SK-N-SH (cell line): ENCODE measurements at regions not wholly inside any gene's neighbourhood (a gene's known extent, or its start where the extent isn't known, plus 50 kb on each side); places are given as distances from the start of the nearest gene placed in this dataset.

Source experiments
- CTCF ChIA-PET: fragments of 300-600, 350-600 bp; formaldehyde crosslinking; extraction: SDS; loops from one replicate; lab custom pipeline; 2021; lab: Yijun Ruan, JAX
- POLR2A ChIA-PET: fragments of 350-600 bp; sonication (Branson Sonifier 250); formaldehyde crosslinking; extraction: SDS; loops from one replicate; lab custom pipeline; 2020; ENCODE audit warnings: antibody characterized with exemption, inconsistent platforms; lab: Yijun Ruan, JAX
- DNase-seq: peaks from one replicate; pipeline ENCODE4 v3.0.0; 2012
- H2AFZ ChIP-seq: fragments of 200-600 bp; sonication (generic); 2 replicates; pipeline ENCODE4 v1.8.1; 2016; ENCODE audit warnings: antibody characterized with exemption, mild to moderate bottlenecking, low read depth
- H3F3A ChIP-seq: fragments of 200-600 bp; sonication (generic); replicated peaks from 2 replicates; pipeline ENCODE3; 2016; ENCODE audit warnings: antibody characterized with exemption, mild to moderate bottlenecking; ENCODE audit not compliant: insufficient read depth
- H3K27ac ChIP-seq, 2 experiments: fragments of 200-500 bp in 1 of 2; fragments of 200-600 bp in 1 of 2; sonication (Bioruptor generic) in 1 of 2; sonication (generic), shearing (Covaris generic) in 1 of 2; 2 replicates each; pipeline versions ENCODE4 v1.5.1 to v1.6.1; 2014 to 2016; ENCODE audit warnings: low read depth in 2 of 2, inconsistent platforms in 1 of 2, low read length in 1 of 2, mild to moderate bottlenecking in 1 of 2, mixed read lengths in 1 of 2
- H3K27me3 ChIP-seq: fragments of 200-600 bp; sonication (generic), shearing (Covaris generic); 2 replicates; pipeline ENCODE4 v1.6.1; 2016; ENCODE audit warnings: mixed run types; ENCODE audit not compliant: insufficient read depth
- H3K36me3 ChIP-seq, 2 experiments: fragments of 200-500 bp in 1 of 2; fragments of 200-600 bp in 1 of 2; sonication (Bioruptor generic) in 1 of 2; sonication (generic) in 1 of 2; replicated peaks in 1 of 2; 2 replicates each; pipeline versions ENCODE3 to v1.5.1; 2014 to 2016; ENCODE audit warnings: low read length in 1 of 2, mild to moderate bottlenecking in 1 of 2; ENCODE audit not compliant: insufficient read depth in 2 of 2, control insufficient read depth in 1 of 2
- H3K4me1 ChIP-seq, 2 experiments: fragments of 200-500 bp in 1 of 2; fragments of 200-600 bp in 1 of 2; sonication (Bioruptor generic) in 1 of 2; sonication (generic), shearing (Covaris generic) in 1 of 2; 2 replicates each; pipeline versions ENCODE4 v1.5.1 to v1.6.1; 2014 to 2016; ENCODE audit warnings: low read depth in 1 of 2, low read length in 1 of 2, mixed run types in 1 of 2; ENCODE audit not compliant: insufficient read depth in 2 of 2, control insufficient read depth in 1 of 2
- H3K4me2 ChIP-seq: fragments of 200-600 bp; sonication (generic), shearing (Covaris generic); 2 replicates; pipeline ENCODE4 v1.6.1; 2017; ENCODE audit warnings: mixed run types
- H3K4me3 ChIP-seq, 2 experiments: fragments of 200-500 bp in 1 of 2; fragments of 200-600 bp in 1 of 2; sonication (Bioruptor generic) in 1 of 2; sonication (generic), shearing (Covaris generic) in 1 of 2; 2 replicates each; pipeline versions ENCODE4 v1.5.1 to v1.8.1; 2014 to 2016; ENCODE audit warnings: low read depth in 2 of 2, inconsistent platforms in 1 of 2, low read length in 1 of 2, mild to moderate bottlenecking in 1 of 2, mixed read lengths in 1 of 2, moderate library complexity in 1 of 2
- H3K79me2 ChIP-seq: fragments of 200-600 bp; sonication (generic); 2 replicates; pipeline ENCODE4 v1.8.1; 2017; ENCODE audit warnings: mild to moderate bottlenecking; ENCODE audit not compliant: insufficient read depth
- H3K9ac ChIP-seq: fragments of 200-600 bp; sonication (generic); 2 replicates; pipeline ENCODE4 v1.6.1; 2017; ENCODE audit warnings: mixed run types
- H3K9me2 ChIP-seq: fragments of 200-600 bp; sonication (generic); 2 replicates; pipeline ENCODE4 v1.6.1; 2017; ENCODE audit warnings: mixed run types
- H3K9me3 ChIP-seq: fragments of 200-600 bp; sonication (generic); 2 replicates; pipeline ENCODE4 v1.6.1; 2017; ENCODE audit warnings: mixed run types, mild to moderate bottlenecking, moderate library complexity
- H4K20me1 ChIP-seq: fragments of 200-600 bp; sonication (generic); 2 replicates; pipeline ENCODE4 v1.6.1; 2017; ENCODE audit warnings: mild to moderate bottlenecking, mixed run types; ENCODE audit not compliant: insufficient read depth
- CHD2 ChIP-seq: fragments of 150-350 bp; IDR thresholded peaks from 2 replicates; pipeline ENCODE4 v1.6.1; 2018; ENCODE audit warnings: low read length; ENCODE audit not compliant: partially characterized antibody
- EZH2phosphoT487 ChIP-seq: fragments of 200-600 bp; sonication (generic); IDR thresholded peaks from 2 replicates; pipeline ENCODE4 v1.6.1; 2017; ENCODE audit warnings: low read depth, mixed run types, mild to moderate bottlenecking, antibody characterized with exemption, moderate library complexity, borderline replicate concordance
- FOXM1 ChIP-seq: IDR thresholded peaks from 2 replicates; pipeline ENCODE4 v1.4.0; 2012; ENCODE audit warnings: low read depth, mild to moderate bottlenecking
- MEF2A ChIP-seq: IDR thresholded peaks from 2 replicates; pipeline ENCODE4 v1.4.0; 2012; ENCODE audit warnings: low read depth, borderline replicate concordance
- NFIC ChIP-seq: IDR thresholded peaks from 2 replicates; pipeline ENCODE4 v1.4.0; 2012; ENCODE audit warnings: borderline replicate concordance
- NRF1 ChIP-seq: IDR thresholded peaks from 2 replicates; pipeline ENCODE4 v1.6.1; 2012; ENCODE audit warnings: low read depth, mild to moderate bottlenecking, low read length
- POLR2AphosphoS5 ChIP-seq: IDR thresholded peaks from 2 replicates; pipeline ENCODE4 v1.6.1; 2012; ENCODE audit warnings: low read depth, low read length
- RXRA ChIP-seq: IDR thresholded peaks from 2 replicates; pipeline ENCODE4 v1.4.0; 2012; ENCODE audit warnings: low read depth, mild to moderate bottlenecking, borderline replicate concordance
- TAF1 ChIP-seq: IDR thresholded peaks from 2 replicates; pipeline ENCODE4 v1.6.1; 2012; ENCODE audit warnings: low read depth, mild to moderate bottlenecking, low read length, moderate library complexity, borderline replicate concordance
- TCF12 ChIP-seq: IDR thresholded peaks from 2 replicates; pipeline ENCODE4 v1.4.0; 2012
- TEAD4 ChIP-seq: IDR thresholded peaks from 2 replicates; pipeline ENCODE4 v1.4.0; 2012; ENCODE audit warnings: mild to moderate bottlenecking, borderline replicate concordance; ENCODE audit not compliant: insufficient read depth
- WGBS: methylation state at CpG from one replicate; pipeline ENCODE4 v1.1.6; 2017; ENCODE audit warnings: low lambda C conversion rate; 5-methylcytosine and 5-hydroxymethylcytosine counted together
- TF ChIP-seq, protein P1 (sequence below): IDR thresholded peaks from 2 replicates; pipeline ENCODE4 v1.4.0; 2012; ENCODE audit warnings: low read depth
- TF ChIP-seq, protein P2 (sequence below): fragments of 150-350 bp; IDR thresholded peaks from 2 replicates; pipeline ENCODE4 v1.6.1; 2016; ENCODE audit warnings: mild to moderate bottlenecking, low read depth, low read length
- TF ChIP-seq, protein P3 (sequence below): fragments of 150-350 bp; IDR thresholded peaks from 2 replicates; pipeline ENCODE4 v1.6.1; 2017; ENCODE audit warnings: antibody characterized with exemption, low read length, low read depth, borderline replicate concordance
- TF ChIP-seq, protein P4 (sequence below): fragments of 200-600 bp; sonication (generic); IDR thresholded peaks from 2 replicates; pipeline ENCODE4 v1.6.1; 2017; ENCODE audit warnings: antibody characterized with exemption, mild to moderate bottlenecking, moderate library complexity
- TF ChIP-seq, protein P5 (sequence below): IDR thresholded peaks from 2 replicates; pipeline ENCODE4 v1.4.0; 2012; ENCODE audit warnings: low read depth, borderline replicate concordance

DNA sequence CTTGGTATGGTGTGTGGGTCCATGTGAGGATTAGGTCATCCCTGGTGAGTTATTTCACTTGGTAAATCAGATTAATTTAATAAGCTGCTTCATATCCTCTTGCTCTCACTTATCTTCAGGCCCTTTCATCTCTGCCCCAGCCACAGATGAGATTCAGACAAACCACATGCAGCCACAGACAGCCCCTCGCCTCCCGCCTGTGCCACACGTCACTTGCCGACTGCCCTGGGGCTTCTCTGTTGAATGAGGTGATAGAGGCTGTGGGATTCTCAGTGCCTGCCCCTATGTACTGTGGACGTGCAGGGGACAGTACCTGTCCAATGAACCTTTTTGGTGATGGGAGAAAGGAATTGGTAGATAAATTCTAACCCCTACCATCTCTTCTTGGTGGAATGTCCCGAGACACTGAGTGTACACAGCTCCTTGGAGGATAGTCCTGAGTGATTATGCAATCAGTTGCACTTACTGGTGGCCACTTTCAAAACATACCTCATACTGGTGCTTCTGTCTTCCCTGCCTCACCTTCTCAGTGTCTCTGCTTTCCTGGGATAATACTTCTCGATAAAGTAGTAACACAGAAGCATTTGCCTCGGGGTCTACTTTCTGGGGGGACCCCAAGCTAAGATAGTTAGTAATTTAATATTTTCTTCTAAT, 248.7 kb downstream of the TTC6 start:
- no peaks in the 10 kb centered on the region for H3F3A ChIP-seq
- no peaks in the 10 kb centered on the region for H3K36me3 ChIP-seq
- WGBS: 24% methylated on average over 5 of the region's 8 CpGs
- no peaks in the 10 kb centered on the region for H3K27me3 ChIP-seq
- no peak for DNase-seq
- ChIA-PET CTCF (no interaction called here), POLR2A (no interaction called here)
- TF ChIP-seq, protein P1, sequence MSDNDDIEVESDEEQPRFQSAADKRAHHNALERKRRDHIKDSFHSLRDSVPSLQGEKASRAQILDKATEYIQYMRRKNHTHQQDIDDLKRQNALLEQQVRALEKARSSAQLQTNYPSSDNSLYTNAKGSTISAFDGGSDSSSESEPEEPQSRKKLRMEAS: no peak
- TF ChIP-seq POLR2AphosphoS5 (no peak), MEF2A (no peak), NFIC (no peak), CHD2 (no peak), FOXM1 (no peak), TCF12 (no peak), TAF1 (no peak), EZH2phosphoT487 (no peak)
- TF ChIP-seq, protein P2, sequence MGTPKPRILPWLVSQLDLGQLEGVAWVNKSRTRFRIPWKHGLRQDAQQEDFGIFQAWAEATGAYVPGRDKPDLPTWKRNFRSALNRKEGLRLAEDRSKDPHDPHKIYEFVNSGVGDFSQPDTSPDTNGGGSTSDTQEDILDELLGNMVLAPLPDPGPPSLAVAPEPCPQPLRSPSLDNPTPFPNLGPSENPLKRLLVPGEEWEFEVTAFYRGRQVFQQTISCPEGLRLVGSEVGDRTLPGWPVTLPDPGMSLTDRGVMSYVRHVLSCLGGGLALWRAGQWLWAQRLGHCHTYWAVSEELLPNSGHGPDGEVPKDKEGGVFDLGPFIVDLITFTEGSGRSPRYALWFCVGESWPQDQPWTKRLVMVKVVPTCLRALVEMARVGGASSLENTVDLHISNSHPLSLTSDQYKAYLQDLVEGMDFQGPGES: no peak
- TF ChIP-seq, protein P3, sequence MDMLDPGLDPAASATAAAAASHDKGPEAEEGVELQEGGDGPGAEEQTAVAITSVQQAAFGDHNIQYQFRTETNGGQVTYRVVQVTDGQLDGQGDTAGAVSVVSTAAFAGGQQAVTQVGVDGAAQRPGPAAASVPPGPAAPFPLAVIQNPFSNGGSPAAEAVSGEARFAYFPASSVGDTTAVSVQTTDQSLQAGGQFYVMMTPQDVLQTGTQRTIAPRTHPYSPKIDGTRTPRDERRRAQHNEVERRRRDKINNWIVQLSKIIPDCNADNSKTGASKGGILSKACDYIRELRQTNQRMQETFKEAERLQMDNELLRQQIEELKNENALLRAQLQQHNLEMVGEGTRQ: no peak
- TF ChIP-seq, protein P4, sequence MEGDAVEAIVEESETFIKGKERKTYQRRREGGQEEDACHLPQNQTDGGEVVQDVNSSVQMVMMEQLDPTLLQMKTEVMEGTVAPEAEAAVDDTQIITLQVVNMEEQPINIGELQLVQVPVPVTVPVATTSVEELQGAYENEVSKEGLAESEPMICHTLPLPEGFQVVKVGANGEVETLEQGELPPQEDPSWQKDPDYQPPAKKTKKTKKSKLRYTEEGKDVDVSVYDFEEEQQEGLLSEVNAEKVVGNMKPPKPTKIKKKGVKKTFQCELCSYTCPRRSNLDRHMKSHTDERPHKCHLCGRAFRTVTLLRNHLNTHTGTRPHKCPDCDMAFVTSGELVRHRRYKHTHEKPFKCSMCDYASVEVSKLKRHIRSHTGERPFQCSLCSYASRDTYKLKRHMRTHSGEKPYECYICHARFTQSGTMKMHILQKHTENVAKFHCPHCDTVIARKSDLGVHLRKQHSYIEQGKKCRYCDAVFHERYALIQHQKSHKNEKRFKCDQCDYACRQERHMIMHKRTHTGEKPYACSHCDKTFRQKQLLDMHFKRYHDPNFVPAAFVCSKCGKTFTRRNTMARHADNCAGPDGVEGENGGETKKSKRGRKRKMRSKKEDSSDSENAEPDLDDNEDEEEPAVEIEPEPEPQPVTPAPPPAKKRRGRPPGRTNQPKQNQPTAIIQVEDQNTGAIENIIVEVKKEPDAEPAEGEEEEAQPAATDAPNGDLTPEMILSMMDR: no peak
- no peaks in the 10 kb centered on the region for H3K4me1 ChIP-seq
- no peaks in the 10 kb centered on the region for H3K9me2 ChIP-seq
- H3K9ac ChIP-seq: no peak overlapping the region
- no peaks in the 10 kb centered on the region for H3K9me3 ChIP-seq
- no peak overlapping the region for H3K27ac ChIP-seq
- no peaks in the 10 kb centered on the region for H3K79me2 ChIP-seq
- H3K4me3 ChIP-seq: no peak overlapping the region
- no peaks in the 10 kb centered on the region for H4K20me1 ChIP-seq
- no peak overlapping the region for H3K4me2 ChIP-seq
- H2AFZ ChIP-seq: no peak overlapping the region

DNA sequence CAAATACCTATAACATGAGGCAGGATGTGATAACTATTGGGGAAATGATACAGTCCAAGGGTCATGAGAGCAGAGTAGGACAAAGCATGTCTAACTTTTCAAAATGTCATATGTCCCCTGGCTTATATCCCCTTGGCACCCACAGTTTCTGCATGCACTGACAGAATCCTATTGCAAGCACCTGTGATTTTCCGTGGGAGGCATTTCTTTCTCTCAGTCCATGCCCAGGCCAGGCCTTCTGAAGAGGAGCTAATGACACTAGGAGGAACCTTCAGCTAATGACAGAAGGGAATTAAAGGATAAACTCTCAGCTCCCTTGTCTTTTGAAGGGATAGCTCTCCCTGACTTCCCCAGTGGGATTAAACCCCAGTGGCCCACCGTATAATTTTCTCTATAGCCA, 249.2 kb downstream of the TTC6 start:
- ChIA-PET POLR2A (no interaction called here), CTCF (no interaction called here)
- H3K27ac ChIP-seq: no peak overlapping the region
- no peaks in the 10 kb centered on the region for H3K9me3 ChIP-seq
- H3K4me1 ChIP-seq: no peaks in the 10 kb centered on the region
- DNase-seq: no peak
- H3K9ac ChIP-seq: no peak overlapping the region
- H3K27me3 ChIP-seq: no peaks in the 10 kb centered on the region
- H3K36me3 ChIP-seq: no peaks in the 10 kb centered on the region
- H3K9me2 ChIP-seq: no peaks in the 10 kb centered on the region
- H3F3A ChIP-seq: no peaks in the 10 kb centered on the region
- no peak overlapping the region for H3K4me3 ChIP-seq
- no peaks in the 10 kb centered on the region for H4K20me1 ChIP-seq
- H3K79me2 ChIP-seq: no peaks in the 10 kb centered on the region
- 7% methylated on average over 2 of the region's 2 CpGs for WGBS
- no peak overlapping the region for H2AFZ ChIP-seq
- no peak overlapping the region for H3K4me2 ChIP-seq
- TF ChIP-seq CHD2 (no peak), NRF1 (no peak), FOXM1 (no peak), TEAD4 (no peak), RXRA (no peak)
- TF ChIP-seq, protein P2: no peak
- TF ChIP-seq, protein P5, sequence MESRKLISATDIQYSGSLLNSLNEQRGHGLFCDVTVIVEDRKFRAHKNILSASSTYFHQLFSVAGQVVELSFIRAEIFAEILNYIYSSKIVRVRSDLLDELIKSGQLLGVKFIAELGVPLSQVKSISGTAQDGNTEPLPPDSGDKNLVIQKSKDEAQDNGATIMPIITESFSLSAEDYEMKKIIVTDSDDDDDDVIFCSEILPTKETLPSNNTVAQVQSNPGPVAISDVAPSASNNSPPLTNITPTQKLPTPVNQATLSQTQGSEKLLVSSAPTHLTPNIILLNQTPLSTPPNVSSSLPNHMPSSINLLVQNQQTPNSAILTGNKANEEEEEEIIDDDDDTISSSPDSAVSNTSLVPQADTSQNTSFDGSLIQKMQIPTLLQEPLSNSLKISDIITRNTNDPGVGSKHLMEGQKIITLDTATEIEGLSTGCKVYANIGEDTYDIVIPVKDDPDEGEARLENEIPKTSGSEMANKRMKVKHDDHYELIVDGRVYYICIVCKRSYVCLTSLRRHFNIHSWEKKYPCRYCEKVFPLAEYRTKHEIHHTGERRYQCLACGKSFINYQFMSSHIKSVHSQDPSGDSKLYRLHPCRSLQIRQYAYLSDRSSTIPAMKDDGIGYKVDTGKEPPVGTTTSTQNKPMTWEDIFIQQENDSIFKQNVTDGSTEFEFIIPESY: no peak
